Stimulated activated CD4-positive, alpha-beta T cell treated with anti-CD3 and anti-CD28 coated beads, Interleukin-1b, Interleukin-23, amount 100 ng/mL, for 4 hours (primary cell): ENCODE measurements at regions not wholly inside any gene's neighbourhood (a gene's known extent, or its start where the extent isn't known, plus 50 kb on each side); places are given as distances from the start of the nearest gene placed in this dataset.
"Not testable (repeated sequence)": the region's sequence is repeated elsewhere in the genome, so short reads cannot be mapped to it uniquely, and the experiment has no call there.

Source experiments
- DNase-seq, 2 donors: peaks; one replicate each; pipeline ENCODE4 v3.0.0-alpha.2; 2020; ENCODE audit warnings: low read depth in 2 of 2

- not testable (repeated sequence) for DNase-seq
These were observed 63.1 kb downstream of the TRIM43 start for GRCh38 chr2:95654897-95655296.

- DNase-seq: not testable (repeated sequence)
These were observed 64.8 kb downstream of the TRIM43 start for GRCh38 chr2:95656553-95656952.

- not testable (repeated sequence) for DNase-seq
These were observed 66.1 kb downstream of the TRIM43 start for GRCh38 chr2:95657937-95658336.

- DNase-seq: not testable (repeated sequence)
These were observed 69.2 kb downstream of the TRIM43 start for GRCh38 chr2:95660766-95661562.

- DNase-seq: not testable (repeated sequence)
These were observed 72.0 kb downstream of the TRIM43 start for GRCh38 chr2:95663471-95664441.

GRCh38 chr2:95666636-95667035 lies 74.8 kb downstream of the TRIM43 start:
- DNase-seq: not testable (repeated sequence)

- no peak for DNase-seq
These were observed 75.7 kb downstream of the TRIM43 start for GRCh38 chr2:95667480-95667879.

- DNase-seq: not testable (repeated sequence)
These were observed 77.1 kb downstream of the TRIM43 start for GRCh38 chr2:95668934-95669333.

- DNase-seq: no peak
These were observed 77.7 kb downstream of the TRIM43 start for GRCh38 chr2:95669441-95669991.

GRCh38 chr2:95670167-95670566 lies 78.4 kb downstream of the TRIM43 start:
- DNase-seq: no peak

GRCh38 chr2:95670686-95671085 lies 78.9 kb downstream of the TRIM43 start:
- no peak for DNase-seq

- DNase-seq: not testable (repeated sequence)
These were observed 79.4 kb downstream of the TRIM43 start for GRCh38 chr2:95671171-95671570.

- DNase-seq: not testable (repeated sequence)
These were observed 80.2 kb downstream of the TRIM43 start for GRCh38 chr2:95671992-95672391.

GRCh38 chr2:95672500-95672899 lies 80.7 kb downstream of the TRIM43 start:
- not testable (repeated sequence) for DNase-seq

GRCh38 chr2:95674186-95674585 lies 82.4 kb downstream of the TRIM43 start:
- DNase-seq: no peak

GRCh38 chr2:95676573-95676972 lies 84.8 kb downstream of the TRIM43 start:
- not testable (repeated sequence) for DNase-seq

- no peak for DNase-seq
These were observed 85.5 kb downstream of the TRIM43 start for GRCh38 chr2:95677346-95677745.

- DNase-seq: not testable (repeated sequence)
These were observed 86.0 kb downstream of the TRIM43 start for GRCh38 chr2:95677833-95678232.

GRCh38 chr2:95681158-95681557 lies 89.4 kb downstream of the TRIM43 start:
- DNase-seq: not testable (repeated sequence)

- DNase-seq: not testable (repeated sequence)
These were observed 89.8 kb downstream of the TRIM43 start for GRCh38 chr2:95681589-95682081.

GRCh38 chr2:95682889-95683517 lies 91.2 kb downstream of the TRIM43 start:
- DNase-seq: not testable (repeated sequence)
